Parathyroid adenoma (tissue), 2 donors: ENCODE measurements at regions not wholly inside any gene's neighbourhood (a gene's known extent, or its start where the extent isn't known, plus 50 kb on each side); places are given as distances from the start of the nearest gene placed in this dataset.

Source experiments
- H2AFZ ChIP-seq: fragments of 300-600 bp; sonication (generic); one replicate; pipeline ENCODE4 v1.7.0; 2017; ENCODE audit warnings: antibody characterized with exemption, mild to moderate bottlenecking
- H3K27ac ChIP-seq: fragments of 300-600 bp; sonication (generic); one replicate; pipeline ENCODE4 v1.7.0; 2017
- H3K27me3 ChIP-seq: fragments of 300-600 bp; sonication (generic); one replicate; pipeline ENCODE4 v1.7.0; 2017; ENCODE audit warnings: low read length; ENCODE audit not compliant: control insufficient read depth, insufficient read depth
- H3K36me3 ChIP-seq: fragments of 300-600 bp; sonication (generic); one replicate; pipeline ENCODE4 v1.7.0; 2017; ENCODE audit warnings: low read length; ENCODE audit not compliant: control insufficient read depth, insufficient read depth
- H3K4me1 ChIP-seq: fragments of 300-600 bp; sonication (generic); one replicate; pipeline ENCODE4 v1.7.0; 2017; ENCODE audit warnings: control low read depth
- H3K4me2 ChIP-seq: fragments of 300-600 bp; sonication (generic); one replicate; pipeline ENCODE4 v1.7.0; 2017; ENCODE audit warnings: low read length
- H3K4me3 ChIP-seq: fragments of 300-600 bp; sonication (generic); one replicate; pipeline ENCODE4 v1.7.0; 2017; ENCODE audit warnings: low read depth, low read length
- H3K79me2 ChIP-seq: fragments of 300-600 bp; sonication (generic); one replicate; pipeline ENCODE4 v1.7.0; 2017; ENCODE audit warnings: control low read depth
- H3K9ac ChIP-seq: fragments of 300-600 bp; sonication (generic); one replicate; pipeline ENCODE4 v1.7.0; 2017; ENCODE audit warnings: mild to moderate bottlenecking
- H3K9me3 ChIP-seq: fragments of 300-600 bp; sonication (generic); one replicate; pipeline ENCODE4 v1.7.0; 2017; ENCODE audit warnings: low read length; ENCODE audit not compliant: control insufficient read depth
- CTCF ChIP-seq: fragments of 300-600 bp; sonication (generic); IDR thresholded peaks from one replicate; pipeline ENCODE4 v1.7.0; 2017; ENCODE audit warnings: antibody characterized with exemption, mild to moderate bottlenecking
- donor health status: primary hyperparathyroidism.

- no peaks in the 10 kb centered on the region for H3K27me3 ChIP-seq
- no peaks in the 10 kb centered on the region for H3K79me2 ChIP-seq
- no peak overlapping the region for H3K4me3 ChIP-seq
- no peak overlapping the region for H3K4me2 ChIP-seq
- H3K9me3 ChIP-seq: no peaks in the 10 kb centered on the region
- peaks cover 21% of the 10 kb centered on the region for H3K4me1 ChIP-seq
- no peaks in the 10 kb centered on the region for H3K36me3 ChIP-seq
- H2AFZ ChIP-seq: no peak overlapping the region
- H3K9ac ChIP-seq: no peak overlapping the region
- no peak overlapping the region for H3K27ac ChIP-seq
- no peak for TF ChIP-seq CTCF
These were observed 177.6 kb upstream of the ANKRD55 start for GRCh38 chr5:56410696-56411095.

- H3K4me2 ChIP-seq: no peak overlapping the region
- H3K4me1 ChIP-seq: peaks cover 21% of the 10 kb centered on the region
- H3K9ac ChIP-seq: no peak overlapping the region
- H3K79me2 ChIP-seq: no peaks in the 10 kb centered on the region
- no peaks in the 10 kb centered on the region for H3K36me3 ChIP-seq
- H3K27ac ChIP-seq: no peak overlapping the region
- no peaks in the 10 kb centered on the region for H3K9me3 ChIP-seq
- peak overlapping the region; percentile 44 for H2AFZ ChIP-seq
- H3K27me3 ChIP-seq: no peaks in the 10 kb centered on the region
- TF ChIP-seq CTCF: no peak
- no peak overlapping the region for H3K4me3 ChIP-seq
These were observed 176.4 kb upstream of the ANKRD55 start for GRCh38 chr5:56409331-56410190.

GRCh38 chr5:56406838-56407237, 173.7 kb upstream of the ANKRD55 start:
- H3K9ac ChIP-seq: no peak overlapping the region
- no peaks in the 10 kb centered on the region for H3K79me2 ChIP-seq
- H3K27ac ChIP-seq: no peak overlapping the region
- H3K4me3 ChIP-seq: no peak overlapping the region
- TF ChIP-seq CTCF: no peak
- H2AFZ ChIP-seq: no peak overlapping the region
- no peaks in the 10 kb centered on the region for H3K9me3 ChIP-seq
- no peaks in the 10 kb centered on the region for H3K27me3 ChIP-seq
- no peak overlapping the region for H3K4me2 ChIP-seq
- peaks cover 7% of the 10 kb centered on the region for H3K4me1 ChIP-seq
- H3K36me3 ChIP-seq: no peaks in the 10 kb centered on the region

- no peaks in the 10 kb centered on the region for H3K79me2 ChIP-seq
- H3K4me1 ChIP-seq: peaks cover 7% of the 10 kb centered on the region
- no peak for TF ChIP-seq CTCF
- no peak overlapping the region for H3K27ac ChIP-seq
- no peak overlapping the region for H3K4me2 ChIP-seq
- no peak overlapping the region for H3K4me3 ChIP-seq
- no peaks in the 10 kb centered on the region for H3K9me3 ChIP-seq
- peak overlapping the region; percentile 13 for H2AFZ ChIP-seq
- H3K36me3 ChIP-seq: no peaks in the 10 kb centered on the region
- no peaks in the 10 kb centered on the region for H3K27me3 ChIP-seq
- no peak overlapping the region for H3K9ac ChIP-seq
These were observed 173.1 kb upstream of the ANKRD55 start for GRCh38 chr5:56406221-56406620.
